NOMO-1 treated with dmso at 0.1 percent for 144 hours (cell line): ENCODE measurements at regions not wholly inside any gene's neighbourhood (a gene's known extent, or its start where the extent isn't known, plus 50 kb on each side); places are given as distances from the start of the nearest gene placed in this dataset.
"Not testable (repeated sequence)": the region's sequence is repeated elsewhere in the genome, so short reads cannot be mapped to it uniquely, and the experiment has no call there.

Source experiments
- DNase-seq: peaks from one replicate; lab custom pipeline; 2025; ENCODE audit not compliant: unreplicated experiment; lab: John Stamatoyannopoulos, UW

DNA sequence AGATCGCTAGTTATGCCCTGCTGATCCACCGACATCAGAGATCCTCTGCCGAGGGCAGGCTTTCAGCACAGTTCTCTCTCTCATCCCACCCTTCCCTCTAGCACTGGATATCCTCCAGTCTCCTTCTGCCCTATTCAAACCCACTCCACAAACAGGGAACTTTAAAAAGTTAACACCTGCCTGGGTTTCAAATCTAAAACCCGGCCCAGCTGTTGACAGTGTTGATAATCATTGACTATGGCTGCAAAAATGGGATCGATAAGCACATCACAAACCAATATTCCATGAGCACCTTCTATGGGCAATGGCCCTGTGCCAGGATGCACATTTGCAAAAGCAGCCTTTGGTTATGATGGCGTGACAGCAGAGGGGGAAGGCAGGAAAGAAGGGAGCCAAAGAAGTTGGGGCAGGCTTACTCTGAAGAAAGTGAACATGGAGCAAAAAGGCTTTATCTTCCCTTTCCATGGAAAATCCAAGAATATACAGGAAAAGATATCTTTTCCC lies 482.3 kb upstream of the KLHL29 start:
- no peak for DNase-seq

DNA sequence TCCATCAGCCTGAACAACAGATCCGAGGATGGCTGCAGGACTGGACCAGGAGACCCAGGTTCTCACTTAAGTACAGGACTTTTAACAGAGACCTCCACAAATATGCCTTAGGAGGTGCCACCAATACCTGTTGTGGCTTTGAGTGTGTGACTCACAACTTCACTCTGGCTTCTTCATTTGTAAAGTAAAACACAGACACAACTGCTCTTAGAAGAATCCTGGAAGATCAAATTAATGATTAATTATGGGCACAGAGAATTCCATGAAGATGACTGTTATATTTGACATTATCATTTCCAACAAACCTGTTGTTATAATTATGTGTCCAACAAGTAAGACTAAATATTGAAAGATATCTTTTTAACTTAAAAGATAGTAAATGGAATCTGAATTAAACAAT lies 481.4 kb upstream of the KLHL29 start:
- no peak for DNase-seq

DNA sequence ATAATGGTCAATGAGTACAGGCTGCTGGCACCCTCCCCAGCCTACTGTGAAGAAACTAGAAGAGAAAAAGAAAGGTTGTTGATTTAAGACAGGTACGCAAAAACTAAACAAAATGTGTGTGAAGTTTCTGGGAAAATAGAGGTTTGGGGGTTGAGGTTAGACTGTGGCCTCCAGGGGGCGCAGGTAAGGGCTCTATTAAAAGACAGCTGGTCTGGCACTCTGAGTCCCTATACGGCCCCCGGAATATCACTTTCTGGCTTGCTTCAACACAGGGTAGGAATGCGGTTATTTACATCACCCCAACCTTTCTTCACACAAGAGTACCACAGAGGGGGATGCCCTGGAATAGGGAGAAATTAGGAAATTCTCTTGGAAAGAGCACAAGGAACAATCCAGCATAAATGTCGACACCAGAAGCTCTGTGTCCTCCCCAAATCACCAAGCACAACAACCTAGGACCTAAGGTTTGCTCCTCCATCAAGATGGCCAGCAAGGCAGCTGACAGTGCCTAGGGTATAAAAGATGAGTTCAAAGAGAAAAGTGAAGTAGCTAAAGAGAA lies 480.8 kb upstream of the KLHL29 start:
- no peak for DNase-seq

- DNase-seq, result no peak
These were observed 477.6 kb upstream of the KLHL29 start for GRCh38 chr2:22907330-22907729.

DNA sequence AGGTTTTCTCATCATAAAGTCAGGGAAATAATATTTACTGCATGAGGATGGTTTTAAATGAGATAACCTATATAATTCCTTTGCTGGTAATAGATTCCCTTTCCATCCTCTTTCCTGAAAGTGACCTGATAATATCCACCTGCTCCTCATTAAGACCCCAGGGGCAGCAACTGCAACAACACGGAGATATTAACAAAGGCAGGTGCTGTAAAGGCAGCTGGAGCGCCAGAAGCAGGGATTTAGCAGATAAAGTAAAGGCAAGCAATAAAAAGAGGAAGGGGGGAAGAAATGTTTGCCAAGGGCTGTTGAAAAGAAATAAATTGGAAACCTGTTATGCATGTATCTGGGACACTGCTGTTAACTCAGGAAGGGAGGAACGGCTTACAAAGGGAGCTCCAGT lies 472.6 kb upstream of the KLHL29 start:
- DNase-seq, result no peak

- DNase-seq, result no peak
These were observed 455.0 kb upstream of the KLHL29 start for GRCh38 chr2:22929998-22930397.

DNA sequence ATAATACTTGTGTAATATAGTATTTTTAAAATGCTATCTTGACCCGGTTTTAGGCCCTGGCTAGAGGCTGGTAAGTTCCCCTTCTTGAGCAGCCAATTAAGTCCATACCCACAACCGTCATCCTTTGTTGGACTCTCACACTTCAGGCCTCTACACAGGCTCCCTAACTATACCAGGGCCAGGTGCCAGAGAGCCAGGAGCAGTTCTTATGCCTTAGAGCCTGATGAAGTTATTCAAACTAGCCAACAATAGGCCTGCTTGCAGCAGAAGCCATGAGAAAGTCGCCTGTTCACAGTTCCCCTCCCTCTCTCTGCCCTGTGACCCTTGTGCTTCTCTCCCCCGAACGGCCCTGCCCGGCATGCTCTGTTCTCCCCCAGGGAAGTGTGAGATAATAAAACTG lies 454.2 kb upstream of the KLHL29 start:
- no peak for DNase-seq

- DNase-seq, result no peak
These were observed 452.7 kb upstream of the KLHL29 start for GRCh38 chr2:22932288-22932687.

GRCh38 chr2:22934747-22935146 lies 450.2 kb upstream of the KLHL29 start:
- DNase-seq, result no peak

GRCh38 chr2:22942441-22942840 lies 442.5 kb upstream of the KLHL29 start:
- no peak for DNase-seq

DNA sequence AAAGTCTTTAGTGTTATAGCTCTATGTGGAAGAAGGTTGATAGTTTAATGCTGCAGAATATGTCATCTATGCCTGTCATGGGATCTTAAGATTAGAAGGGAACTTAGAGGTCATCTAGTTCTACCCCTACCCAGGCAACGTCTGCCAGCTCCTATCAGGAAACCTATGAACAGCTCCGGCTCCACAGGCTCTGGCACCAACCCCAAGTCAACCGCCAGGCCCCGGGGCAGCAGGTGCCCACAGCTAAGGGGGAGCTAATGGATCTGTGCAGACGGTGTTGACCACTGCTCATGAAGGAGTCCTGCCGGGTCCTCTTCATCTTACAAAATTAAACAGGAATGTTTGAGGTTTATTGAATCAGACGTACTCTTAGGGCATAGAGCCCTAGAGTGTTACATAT lies 440.8 kb upstream of the KLHL29 start:
- DNase-seq, result no peak

- DNase-seq, result no peak
These were observed 438.4 kb upstream of the KLHL29 start for GRCh38 chr2:22946553-22946952.

GRCh38 chr2:22947741-22948140 lies 437.2 kb upstream of the KLHL29 start:
- DNase-seq, result no peak

DNA sequence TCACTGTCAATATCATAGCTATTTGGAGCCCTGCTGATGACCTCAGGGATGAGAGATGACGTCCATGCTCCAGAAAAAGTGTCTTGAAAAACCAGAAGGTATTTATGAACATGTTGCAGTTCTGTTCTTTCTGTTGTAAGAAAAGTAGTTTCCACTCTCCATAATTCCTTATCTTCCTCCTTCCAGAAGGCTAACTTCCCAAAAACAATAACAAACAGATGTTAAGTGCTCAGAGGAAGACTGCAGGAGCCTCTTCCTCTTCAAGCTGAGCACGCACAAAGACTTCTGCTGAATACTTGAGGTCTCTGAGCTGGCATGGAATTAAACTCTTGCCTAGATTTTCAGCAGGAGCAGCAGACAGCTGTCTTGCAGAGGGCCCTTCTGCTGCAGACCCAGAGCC lies 434.5 kb upstream of the KLHL29 start:
- no peak for DNase-seq

DNA sequence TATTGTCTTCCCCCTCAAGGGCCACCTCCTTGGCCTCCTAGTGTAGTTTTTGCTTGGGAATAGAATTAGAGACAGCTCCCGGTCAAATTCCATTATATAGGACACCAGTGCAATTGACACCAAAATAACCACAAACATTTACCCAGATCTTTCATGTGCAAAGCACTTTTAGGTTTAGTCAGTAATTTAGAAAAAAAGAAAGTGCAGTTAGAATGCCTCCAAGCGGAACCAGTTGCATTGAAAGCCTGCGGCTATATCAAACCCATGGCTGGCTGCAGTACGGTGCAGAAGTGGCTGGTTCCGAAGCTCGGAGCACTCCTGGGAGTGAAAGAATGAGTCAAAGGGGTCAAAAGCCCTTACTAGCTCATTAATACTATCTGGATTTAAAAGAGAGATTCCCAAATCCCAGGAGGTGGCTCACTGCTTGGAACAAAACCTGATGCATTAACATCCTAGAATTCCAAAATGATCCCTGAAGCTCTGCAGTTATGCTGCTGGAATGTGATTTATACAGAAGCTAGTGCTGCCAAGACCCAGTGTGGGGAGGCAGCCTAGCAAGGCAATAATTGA lies 432.2 kb upstream of the KLHL29 start:
- DNase-seq, result no peak

DNA sequence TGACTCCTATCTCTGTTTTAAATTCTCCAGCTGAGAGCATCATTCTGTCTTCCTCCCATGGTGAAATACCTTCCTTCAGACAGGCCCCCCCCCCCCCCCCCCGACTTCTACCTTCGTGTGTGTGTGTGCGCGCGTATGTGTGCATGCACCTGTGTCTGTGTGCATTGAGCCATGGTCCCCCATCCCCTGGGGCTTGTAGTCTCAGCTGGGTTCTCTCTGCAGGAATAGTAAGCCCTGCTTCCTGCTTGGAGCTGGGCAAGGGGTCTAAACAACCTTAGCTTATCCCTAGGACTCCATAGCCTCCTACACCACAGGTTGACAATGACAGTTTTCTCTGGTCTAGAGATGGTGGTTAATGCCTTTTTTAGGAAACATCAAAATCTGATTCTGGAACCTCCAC lies 427.5 kb upstream of the KLHL29 start:
- DNase-seq, result no peak

- DNase-seq, result no peak
These were observed 426.7 kb upstream of the KLHL29 start for GRCh38 chr2:22958308-22958707.

DNA sequence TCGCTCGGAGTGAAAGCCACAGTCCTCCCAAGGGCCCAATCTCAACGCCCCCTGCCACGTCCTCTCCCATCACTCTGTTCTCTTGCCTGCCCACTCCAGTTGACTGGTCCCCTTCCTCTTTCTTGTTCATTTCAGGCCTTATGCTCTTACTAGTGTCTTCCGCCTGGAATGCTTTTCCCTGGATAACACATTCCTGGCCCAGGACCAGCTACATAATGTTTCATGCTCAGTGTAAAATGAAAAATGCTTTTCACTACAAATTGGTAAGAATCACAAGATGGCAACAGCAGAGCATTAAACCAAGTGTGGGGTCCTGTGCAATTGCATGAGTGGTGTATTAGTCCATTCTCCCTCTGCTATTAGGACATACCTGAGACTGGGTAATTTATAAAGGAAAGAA lies 417.2 kb upstream of the KLHL29 start:
- DNase-seq, result no peak

DNA sequence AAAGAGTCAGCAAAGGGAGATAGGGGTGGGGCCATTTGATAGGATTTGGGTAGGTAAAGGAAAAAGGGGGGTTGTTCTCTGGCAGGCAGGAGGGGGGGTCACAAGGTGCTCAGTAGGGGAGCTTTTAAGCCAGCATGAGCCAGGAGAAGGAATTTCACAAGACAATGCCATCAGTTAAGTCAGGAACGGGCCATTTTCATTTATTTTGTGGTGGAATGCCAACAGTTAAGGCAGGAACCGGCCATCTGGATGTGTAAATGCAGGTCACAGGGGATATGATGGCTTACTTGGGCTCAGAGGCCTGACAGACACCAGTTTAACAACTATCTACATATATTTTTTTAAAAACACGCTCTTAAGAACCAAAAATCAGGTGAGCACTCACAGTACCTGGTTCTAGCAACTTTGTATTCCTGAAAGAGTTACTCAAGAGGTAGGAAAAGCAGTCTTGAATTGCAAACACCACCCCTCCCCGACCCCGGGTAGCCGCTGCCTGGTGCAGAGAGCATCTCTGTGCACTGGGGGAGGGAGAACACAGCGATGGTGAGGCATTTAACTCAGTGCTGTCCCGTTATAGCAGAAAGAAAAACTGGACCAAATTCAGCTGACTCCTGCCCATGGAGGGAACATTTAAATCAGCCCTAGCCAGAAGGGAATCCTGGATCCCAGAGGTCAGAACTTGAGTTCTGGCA lies 414.5 kb upstream of the KLHL29 start:
- DNase-seq, result no peak

- no peak for DNase-seq
These were observed 414.0 kb upstream of the KLHL29 start for GRCh38 chr2:22970991-22971390.

- no peak for DNase-seq
These were observed 403.2 kb upstream of the KLHL29 start for GRCh38 chr2:22981785-22982184.

- not testable (repeated sequence) for DNase-seq
These were observed 400.8 kb upstream of the KLHL29 start for GRCh38 chr2:22984152-22984551.

GRCh38 chr2:22990246-22990645 lies 394.7 kb upstream of the KLHL29 start:
- no peak for DNase-seq
